ENCODE measurements at regions not wholly inside any gene's neighbourhood (a gene's known extent, or its start where the extent isn't known, plus 50 kb on each side); places are given as distances from the start of the nearest gene placed in this dataset.

DNA sequence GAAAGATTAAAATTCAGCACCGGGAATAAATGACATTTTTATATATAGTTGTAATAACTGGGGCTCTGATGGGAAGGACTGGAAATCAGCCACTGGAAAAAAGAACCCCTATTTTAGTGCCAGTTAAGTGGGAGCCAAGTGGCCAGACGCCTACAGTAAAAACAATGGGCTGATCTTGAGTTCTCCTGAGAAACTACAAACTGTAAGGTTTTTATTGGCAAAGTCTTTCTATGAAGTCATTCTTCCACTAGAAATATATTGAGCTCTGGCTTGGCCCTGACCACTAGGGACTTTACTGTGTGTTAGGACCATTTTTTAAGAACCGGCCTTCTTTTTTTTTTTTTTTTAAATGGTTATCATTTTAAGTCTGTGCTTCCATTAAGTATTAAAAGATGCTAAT, 79.6 kb downstream of the ZNF22 start:
- Mint-ChIP-seq H3K4me1 (ENCODE audit: low read depth) (no peaks in the 10 kb centered on the region), H3K36me3 (ENCODE audit: low read depth) (no peaks in the 10 kb centered on the region), H3K27ac (ENCODE audit: unreplicated experiment) (no peak overlapping the region), H3K4me3 (ENCODE audit: unreplicated experiment) (no peak overlapping the region), H3K27me3 (ENCODE audit: low read depth) (peaks cover 23% of the 10 kb centered on the region), H3K9me3 (ENCODE audit: low read depth) (peaks cover 6% of the 10 kb centered on the region)
- TF ChIP-seq CTCF (IDR thresholded peaks at IDR 0.05): no peak
- DNase-seq (ENCODE audit: low spot score): no peak

GRCh38 chr10:45082176-45082575, 81.5 kb downstream of the ZNF22 start:
- H3K4me3 Mint-ChIP-seq (ENCODE audit: unreplicated experiment): no peak overlapping the region
- no peaks in the 10 kb centered on the region for H3K4me1 Mint-ChIP-seq (ENCODE audit: low read depth)
- H3K9me3 Mint-ChIP-seq (ENCODE audit: low read depth): peaks cover 18% of the 10 kb centered on the region
- no peak overlapping the region for H3K27ac Mint-ChIP-seq (ENCODE audit: unreplicated experiment)
- H3K27me3 Mint-ChIP-seq (ENCODE audit: low read depth): peaks cover 17% of the 10 kb centered on the region
- DNase-seq (ENCODE audit: low spot score): no peak
- no peak for TF ChIP-seq CTCF (IDR thresholded peaks at IDR 0.05)
- H3K36me3 Mint-ChIP-seq (ENCODE audit: low read depth): peaks cover 2% of the 10 kb centered on the region

DNA sequence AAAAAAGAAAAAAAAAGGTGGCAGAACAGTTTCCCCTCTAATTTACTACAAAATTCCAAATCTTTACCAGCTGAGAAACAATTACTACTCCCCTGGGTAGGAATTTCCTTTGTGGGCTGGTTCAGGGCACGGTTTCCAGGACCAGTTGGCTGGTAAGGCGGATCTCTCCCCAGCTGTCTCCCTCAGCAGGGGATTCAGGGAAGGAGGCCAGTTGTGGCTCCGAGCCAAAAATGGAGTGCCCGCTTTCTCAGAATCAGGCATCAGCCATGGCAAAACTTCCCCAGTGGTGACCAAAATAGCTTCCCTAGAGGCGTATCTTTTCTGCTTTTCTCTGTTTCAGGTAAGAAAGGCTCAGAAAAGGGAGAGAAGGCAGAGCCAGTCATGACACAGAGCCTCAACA, 91.2 kb downstream of the ZNF22 start:
- no peak for TF ChIP-seq CTCF (IDR thresholded peaks at IDR 0.05)
- H3K4me1 Mint-ChIP-seq (ENCODE audit: low read depth): no peaks in the 10 kb centered on the region
- peaks cover 13% of the 10 kb centered on the region for H3K27me3 Mint-ChIP-seq (ENCODE audit: low read depth)
- H3K9me3 Mint-ChIP-seq (ENCODE audit: low read depth): no peaks in the 10 kb centered on the region
- H3K4me3 Mint-ChIP-seq (ENCODE audit: unreplicated experiment): no peak overlapping the region
- no peak for DNase-seq (ENCODE audit: low spot score)
- no peak overlapping the region for H3K27ac Mint-ChIP-seq (ENCODE audit: unreplicated experiment)
- no peaks in the 10 kb centered on the region for H3K36me3 Mint-ChIP-seq (ENCODE audit: low read depth)

DNA sequence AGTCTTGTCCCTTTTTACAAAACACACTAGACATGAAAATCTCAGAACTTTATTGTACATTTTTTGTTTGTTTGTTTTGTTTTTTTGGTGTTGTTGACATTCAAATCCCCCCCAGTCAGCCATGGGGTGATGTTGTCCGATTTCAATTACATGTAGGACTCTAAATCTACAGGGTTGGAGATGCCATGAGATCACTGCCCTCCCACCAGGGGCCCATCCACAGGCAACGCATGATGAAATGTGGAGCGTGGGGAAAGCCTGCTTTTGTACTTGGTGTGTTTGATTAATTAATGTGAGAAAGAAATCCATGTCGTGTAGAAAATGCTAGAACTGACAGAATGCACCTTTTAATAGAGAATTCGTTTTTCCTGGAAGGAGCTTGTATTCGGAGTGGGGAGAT, 93.2 kb downstream of the ZNF22 start:
- H3K9me3 Mint-ChIP-seq (ENCODE audit: low read depth): no peaks in the 10 kb centered on the region
- H3K27ac Mint-ChIP-seq (ENCODE audit: unreplicated experiment): no peak overlapping the region
- DNase-seq (ENCODE audit: low spot score): no peak
- no peaks in the 10 kb centered on the region for H3K4me1 Mint-ChIP-seq (ENCODE audit: low read depth)
- no peaks in the 10 kb centered on the region for H3K36me3 Mint-ChIP-seq (ENCODE audit: low read depth)
- no peak for TF ChIP-seq CTCF (IDR thresholded peaks at IDR 0.05)
- peaks cover 20% of the 10 kb centered on the region for H3K27me3 Mint-ChIP-seq (ENCODE audit: low read depth)
- H3K4me3 Mint-ChIP-seq (ENCODE audit: unreplicated experiment): no peak overlapping the region

- TF ChIP-seq CTCF (IDR thresholded peaks at IDR 0.05): no peak
- Mint-ChIP-seq H3K4me1 (ENCODE audit: low read depth) (no peaks in the 10 kb centered on the region), H3K36me3 (ENCODE audit: low read depth) (no peaks in the 10 kb centered on the region), H3K27ac (ENCODE audit: unreplicated experiment) (no peak overlapping the region), H3K27me3 (ENCODE audit: low read depth) (peaks cover 28% of the 10 kb centered on the region), H3K4me3 (ENCODE audit: unreplicated experiment) (no peak overlapping the region), H3K9me3 (ENCODE audit: low read depth) (no peaks in the 10 kb centered on the region)
- DNase-seq (ENCODE audit: low spot score): no peak
These were observed 94.6 kb downstream of the ZNF22 start for GRCh38 chr10:45095286-45095685.

Data from chondrocyte (in vitro differentiated cells).